ENCODE measurements at regions not wholly inside any gene's neighbourhood (a gene's known extent, or its start where the extent isn't known, plus 50 kb on each side); places are given as distances from the start of the nearest gene placed in this dataset.

DNA sequence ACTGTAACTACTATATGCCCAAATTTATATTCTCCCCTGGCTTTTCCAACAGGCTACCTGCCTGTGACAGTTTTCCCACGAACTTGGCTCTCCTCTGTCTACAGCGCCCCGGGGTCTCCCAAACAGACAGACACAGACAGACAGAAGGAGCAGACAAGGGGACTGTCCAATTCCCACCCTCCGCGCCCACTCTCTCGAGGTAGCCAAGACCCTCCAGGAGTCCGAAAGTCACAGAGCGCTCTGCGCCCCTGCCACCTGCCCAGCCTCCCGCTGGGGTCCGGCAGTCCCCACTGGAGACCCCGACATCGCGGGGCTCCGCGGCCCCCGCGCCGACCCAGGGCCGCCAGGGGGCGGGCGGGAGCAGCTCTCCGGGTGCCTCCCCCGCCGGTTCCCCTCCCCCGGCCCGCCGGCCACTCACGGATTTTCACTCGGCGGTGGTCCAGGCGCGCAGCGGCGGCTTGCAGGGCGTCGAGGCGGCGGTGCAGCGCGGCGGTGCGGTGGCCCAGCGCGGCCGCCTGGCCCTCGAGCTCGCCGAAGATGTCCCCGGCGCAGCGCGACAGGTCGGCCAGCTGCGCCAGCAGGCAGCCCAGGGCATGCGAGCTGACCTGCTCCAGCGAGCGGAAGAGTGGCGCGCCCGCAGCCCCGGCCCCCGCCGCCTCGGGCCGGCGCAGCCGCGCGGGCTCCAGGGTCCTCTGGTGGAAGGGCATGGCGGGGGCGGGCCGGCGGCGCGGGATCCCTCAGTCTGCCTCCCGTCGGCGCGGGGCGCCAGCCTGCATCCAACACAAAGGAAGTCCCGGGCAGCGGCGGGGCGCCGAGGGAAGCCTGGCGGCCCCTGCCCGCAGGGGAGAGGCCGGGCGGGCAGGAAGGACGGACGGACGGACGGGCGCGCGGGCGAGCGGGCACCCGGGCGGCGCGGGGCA lies 81.3 kb upstream of the CCDC28A start:
- DNase-seq (ENCODE audit: low spot score), result peak; percentile 96

DNA sequence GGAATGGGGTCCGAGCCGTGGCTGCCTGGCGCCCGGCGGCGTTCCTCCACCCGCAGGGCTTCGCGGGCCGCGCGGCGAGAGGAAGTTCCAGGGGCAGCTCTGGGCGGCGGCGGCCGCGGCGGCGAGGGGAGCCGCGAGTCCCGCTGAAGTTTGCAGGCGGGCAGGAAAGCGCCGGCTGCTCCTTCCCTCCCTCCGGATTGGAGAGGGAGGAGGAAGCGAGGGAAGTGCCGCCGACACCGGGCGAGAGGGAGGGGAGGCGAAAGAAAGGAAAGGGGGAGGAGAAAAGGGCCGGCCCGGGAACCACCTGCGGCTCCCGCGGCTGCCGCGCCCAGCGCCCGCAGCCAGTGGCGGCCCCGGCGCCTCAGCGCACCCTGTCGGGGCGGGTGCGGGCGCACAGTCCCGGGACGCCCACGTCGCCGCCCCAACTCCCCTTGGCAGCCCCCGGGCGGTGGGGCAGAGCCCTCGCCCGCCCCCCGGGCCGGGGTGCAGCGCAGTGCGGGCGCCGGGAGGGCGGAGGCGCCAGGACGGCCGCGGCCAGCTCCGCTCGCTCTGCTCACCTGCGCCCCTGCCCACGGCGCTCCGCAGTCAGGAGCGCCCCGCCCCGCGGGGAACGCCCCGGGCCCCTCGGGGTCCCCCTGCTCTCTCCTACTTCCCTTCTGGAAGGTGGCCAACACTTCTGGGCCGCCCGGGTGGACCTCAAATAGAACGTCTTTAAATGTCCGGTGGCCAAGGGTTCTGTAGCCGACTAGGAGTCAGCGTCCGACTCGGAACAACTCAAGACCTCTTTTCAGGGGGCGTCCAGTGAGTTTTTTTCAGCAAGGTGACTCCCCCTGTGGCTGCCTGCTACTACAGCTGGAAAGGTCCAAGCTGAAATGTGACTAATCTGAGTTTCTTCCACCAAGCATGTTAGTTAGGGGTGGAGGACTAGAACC lies 80.3 kb upstream of the CCDC28A start:
- peak; percentile 76 for DNase-seq (ENCODE audit: low spot score)

DNA sequence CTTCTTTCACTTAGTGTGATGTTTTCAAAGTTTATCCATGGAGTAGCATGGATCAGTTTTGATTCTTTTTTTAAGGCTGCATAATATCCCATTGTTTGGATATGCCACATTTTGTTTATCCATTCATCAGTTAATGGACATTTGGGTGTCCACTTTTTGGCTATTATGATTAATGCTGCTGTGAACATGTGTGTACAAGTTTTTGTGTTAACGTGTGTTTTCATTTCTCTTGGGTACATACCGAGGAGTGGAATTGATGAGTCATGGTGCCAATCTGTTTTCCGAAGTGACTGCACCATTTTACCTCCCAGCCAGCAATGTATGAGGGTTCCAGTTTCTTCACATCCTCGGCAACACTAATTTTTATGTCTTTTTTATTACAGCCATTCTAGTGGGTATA lies 78.4 kb upstream of the CCDC28A start:
- no peak for DNase-seq (ENCODE audit: low spot score)

DNA sequence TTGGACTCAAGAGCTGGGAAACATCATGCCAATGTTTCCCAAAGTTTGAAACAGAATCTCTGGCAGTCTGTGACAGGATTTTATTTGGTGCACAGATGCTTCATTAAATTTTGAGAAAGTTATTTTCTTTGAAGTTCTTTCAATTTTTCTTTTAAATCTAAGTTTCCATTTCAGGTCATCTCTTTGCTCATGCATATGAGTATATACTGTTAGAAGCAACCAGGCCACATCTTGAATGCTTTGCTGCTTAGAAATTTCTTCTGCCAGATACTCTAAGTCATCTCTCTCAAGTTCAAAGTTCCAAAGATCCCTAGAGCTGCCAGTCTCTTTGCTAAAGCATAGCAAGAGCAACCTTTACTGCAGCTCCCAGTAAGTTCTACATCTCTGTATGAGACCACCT lies 59.1 kb upstream of the CCDC28A start:
- no peak for DNase-seq (ENCODE audit: low spot score)

DNA sequence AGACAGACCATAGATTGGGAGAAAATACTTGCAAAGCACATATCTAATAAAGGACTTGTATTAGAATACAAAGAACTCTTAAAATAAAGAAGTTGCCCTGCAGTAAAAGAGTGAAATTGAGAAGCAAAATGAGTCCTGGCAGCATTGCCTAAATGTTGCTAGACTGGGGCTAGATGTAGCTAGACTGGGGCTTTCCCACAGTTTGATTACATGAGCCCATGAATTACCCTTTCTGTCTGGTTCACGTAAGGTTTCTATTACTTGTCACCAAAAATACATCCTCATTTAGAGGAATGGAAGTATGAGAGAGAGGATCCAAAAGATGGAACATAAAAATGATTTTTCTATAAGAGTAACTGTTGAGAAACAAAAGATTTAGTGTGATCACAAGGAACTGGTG lies 57.6 kb upstream of the CCDC28A start:
- no peak for DNase-seq (ENCODE audit: low spot score)

DNA sequence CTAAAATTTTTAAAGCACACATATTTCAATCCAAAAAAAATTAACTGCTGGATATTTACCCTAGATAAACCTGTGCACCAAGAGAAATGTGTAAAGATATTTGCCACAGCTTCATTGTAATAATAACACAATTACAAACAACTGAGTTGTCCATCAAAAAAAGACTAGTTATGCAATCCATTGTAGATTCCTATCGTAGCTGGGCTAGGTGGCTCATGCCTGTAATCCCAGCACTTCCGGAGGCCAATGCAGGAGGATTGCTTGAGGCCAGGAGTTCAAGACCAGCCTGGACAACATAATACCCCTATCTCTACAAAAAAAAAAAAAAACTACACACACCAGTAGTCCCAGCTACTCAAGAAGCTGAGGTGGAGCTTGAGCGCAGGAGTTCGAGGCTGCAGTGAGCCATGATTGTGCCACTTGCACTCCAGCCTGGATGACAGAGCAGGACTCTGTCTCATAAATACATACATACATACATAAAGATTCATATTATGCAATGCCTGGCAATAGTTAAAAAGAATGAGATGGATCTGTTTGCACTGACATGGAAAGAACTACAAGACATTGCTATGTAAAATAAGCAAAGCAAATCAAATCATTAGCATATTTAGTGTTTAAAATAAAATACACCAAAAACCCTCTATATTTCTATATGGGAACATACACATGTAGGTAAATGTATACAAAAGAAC lies 56.5 kb upstream of the CCDC28A start:
- no peak for DNase-seq (ENCODE audit: low spot score)

DNA sequence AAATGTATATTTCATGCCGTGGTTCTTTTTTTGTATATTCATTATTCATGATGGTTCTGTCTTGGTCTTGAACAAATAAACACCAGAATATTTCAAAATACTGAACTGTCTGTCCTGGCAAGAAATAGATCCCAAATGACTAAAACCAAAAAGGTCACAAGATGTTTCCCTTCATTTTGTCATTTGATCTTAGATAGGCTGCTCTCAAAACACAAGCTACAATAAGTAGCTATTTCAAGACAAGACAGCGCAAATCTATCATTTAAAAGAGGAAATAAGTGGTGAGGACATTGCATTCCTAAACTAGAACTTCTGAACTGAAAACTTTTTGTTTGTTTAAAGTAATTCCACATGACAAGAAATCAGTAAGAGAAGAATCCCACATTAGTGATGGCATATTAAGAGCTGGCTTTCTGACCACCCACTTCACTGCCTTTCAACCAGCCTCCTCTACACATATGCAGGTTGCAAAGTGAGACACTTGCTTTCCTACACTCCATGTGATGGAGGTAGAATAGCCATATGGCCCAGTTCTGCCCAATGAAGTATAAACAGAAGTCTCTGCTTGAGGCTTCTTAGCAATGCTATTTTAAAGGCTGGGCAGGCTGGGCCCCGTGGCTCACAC lies 54.4 kb upstream of the CCDC28A start:
- no peak for DNase-seq (ENCODE audit: low spot score)

DNA sequence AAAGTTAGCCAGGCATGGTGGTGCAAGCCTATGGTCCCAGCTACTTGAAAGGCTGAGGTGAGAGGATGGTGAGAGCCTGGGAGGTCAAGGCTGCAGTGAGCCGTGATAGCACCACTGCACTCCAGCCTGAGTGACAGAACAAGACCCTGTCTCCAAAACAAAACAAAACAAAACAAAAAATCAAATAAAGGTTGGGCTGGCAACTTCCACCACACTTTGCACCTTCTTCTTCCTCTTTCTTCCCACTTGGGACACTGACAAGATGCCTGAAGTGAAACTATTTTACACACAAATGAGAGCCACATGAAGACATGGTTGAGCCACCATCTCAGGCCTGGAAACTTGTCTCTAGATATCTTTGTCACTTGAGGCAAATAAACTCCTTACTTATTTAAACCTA lies 53.8 kb upstream of the CCDC28A start:
- DNase-seq (ENCODE audit: low spot score), result no peak

DNA sequence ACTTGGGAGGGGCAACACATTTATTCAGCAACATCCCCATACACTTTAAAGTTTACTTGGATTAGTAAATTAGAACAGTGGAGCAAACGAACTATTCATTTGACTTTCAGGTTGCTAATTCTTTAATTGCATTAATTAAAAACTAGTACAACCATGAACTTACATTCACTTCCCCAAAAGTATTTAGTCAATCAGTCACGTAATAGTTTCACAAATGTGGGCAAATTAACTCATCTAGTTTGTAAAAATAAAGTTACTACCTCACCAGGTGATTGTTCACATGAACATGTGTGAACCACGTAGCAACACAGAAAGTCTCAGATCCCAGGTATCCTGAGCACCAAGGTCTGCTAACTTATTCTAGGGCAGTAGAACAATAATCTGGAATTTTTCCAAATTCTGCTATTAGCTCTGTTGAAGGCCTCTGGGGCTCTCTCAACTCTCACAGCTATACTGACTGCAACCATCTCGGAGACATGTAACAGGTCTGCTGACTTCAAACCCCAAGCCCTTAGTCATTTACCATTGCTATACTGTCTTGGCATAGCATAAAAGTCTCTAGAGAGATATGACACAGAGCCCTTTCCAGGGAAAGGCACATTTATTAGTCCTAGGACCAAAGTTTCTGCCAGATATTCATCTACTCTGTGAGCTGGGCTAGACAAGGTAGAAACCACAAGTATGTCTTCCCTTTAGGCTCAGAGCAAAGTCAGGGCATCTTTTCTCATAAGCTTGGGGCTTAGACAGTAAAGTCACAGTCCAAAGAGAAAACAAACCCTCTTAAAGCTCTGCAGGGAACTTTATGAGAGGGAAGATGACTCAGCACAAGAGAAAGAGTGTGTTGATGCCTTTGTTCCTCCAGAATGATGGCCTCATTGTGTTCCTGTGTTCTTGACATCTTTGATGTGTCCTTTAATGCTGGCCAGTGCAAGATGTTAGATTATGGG lies 50.9 kb upstream of the CCDC28A start:
- peak; percentile 23 for DNase-seq (ENCODE audit: low spot score)

All from AG20443 (cell line).